NOMO-1 treated with DMSO at 0.1 percent for 48 hours (cell line): ENCODE measurements at regions not wholly inside any gene's neighbourhood (a gene's known extent, or its start where the extent isn't known, plus 50 kb on each side); places are given as distances from the start of the nearest gene placed in this dataset.
"Not testable (repeated sequence)": the region's sequence is repeated elsewhere in the genome, so short reads cannot be mapped to it uniquely, and the experiment has no call there.

Experiments
- DNase-seq: peaks from one replicate; lab custom pipeline; 2025; ENCODE audit not compliant: unreplicated experiment; lab: John Stamatoyannopoulos, UW

GRCh38 chr16:75836347-75837010 is 110.2 kb upstream of the CPHXL start:
- no peak for DNase-seq

DNA sequence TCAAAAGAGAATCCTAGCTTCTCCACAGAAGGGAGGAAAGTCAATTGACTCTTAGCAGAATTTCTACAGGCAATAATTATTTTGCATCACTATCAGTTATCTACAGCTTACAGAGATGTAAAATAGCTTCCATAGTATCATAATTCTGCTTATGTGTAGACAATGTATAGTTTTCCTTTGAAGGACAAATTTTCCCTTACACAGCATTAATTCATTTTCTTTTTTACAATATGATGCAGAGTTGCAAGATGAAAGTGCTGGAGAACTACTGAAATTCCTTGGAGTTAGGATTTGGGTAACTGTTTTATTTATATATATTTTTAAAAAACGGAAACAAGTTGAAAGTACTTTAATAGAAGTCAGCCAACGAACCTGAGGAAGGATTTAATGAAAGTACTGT is 111.0 kb upstream of the CPHXL start:
- DNase-seq: no peak

DNA sequence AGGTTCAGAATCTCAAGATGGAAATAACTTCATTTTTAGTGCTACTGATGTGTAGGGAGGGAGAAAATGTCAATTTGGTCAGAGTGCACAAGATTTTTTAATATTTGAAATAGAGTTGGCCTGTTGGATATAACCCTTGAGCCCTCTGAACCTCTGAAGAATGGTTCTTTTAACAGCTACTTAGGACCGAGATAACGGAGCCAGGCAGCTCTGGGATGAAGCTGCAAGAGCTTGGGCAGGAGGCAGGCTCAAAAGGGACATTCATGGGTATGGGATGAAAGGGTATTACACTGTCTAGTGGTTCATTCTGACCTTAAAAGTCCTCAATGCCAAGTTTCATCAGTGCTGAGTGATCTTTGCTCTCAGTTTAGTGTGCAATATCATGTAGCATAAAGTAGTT is 111.4 kb upstream of the CPHXL start:
- DNase-seq: no peak

DNA sequence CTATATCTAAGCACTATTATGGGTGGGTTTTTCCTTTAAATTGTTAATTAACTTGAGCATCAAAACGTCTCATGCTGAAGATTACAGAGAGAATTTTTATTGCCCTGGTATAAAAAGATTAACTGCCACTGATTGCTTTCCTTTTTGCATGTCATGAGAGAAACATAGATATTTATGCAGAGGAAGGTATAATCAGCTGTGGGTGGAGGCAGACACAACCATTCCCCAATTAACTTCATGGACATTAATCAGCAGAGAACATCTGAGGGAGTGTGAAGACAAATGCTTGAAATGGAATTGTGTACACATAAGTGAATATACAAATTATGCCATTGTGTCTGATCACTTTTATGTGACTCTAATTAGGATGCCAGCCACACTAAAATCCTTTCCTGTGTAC is 115.2 kb upstream of the CPHXL start:
- DNase-seq: no peak

DNA sequence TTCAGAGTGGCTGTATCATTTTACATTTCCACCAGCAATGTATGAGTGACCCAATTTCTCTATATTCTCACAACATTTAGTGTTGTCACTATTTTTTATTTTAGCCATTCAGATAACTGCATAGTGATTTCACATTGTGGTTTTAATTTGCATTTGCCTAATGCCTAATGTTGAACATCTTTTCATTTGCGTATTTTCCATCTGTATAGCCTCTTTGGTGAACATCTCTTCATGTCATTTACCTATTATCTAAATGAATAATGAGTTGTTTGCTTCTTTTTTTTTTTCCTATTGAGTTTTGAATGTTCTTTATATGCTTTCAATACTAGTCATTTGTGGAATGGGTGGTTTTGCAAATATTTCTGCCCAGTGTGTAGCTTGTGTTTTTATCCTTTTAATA is 120.9 kb upstream of the CPHXL start:
- no peak for DNase-seq

GRCh38 chr16:75854152-75854551 is 127.9 kb upstream of the CPHXL start:
- no peak for DNase-seq

GRCh38 chr16:75860326-75861053 is 134.2 kb upstream of the CPHXL start:
- no peak for DNase-seq

GRCh38 chr16:75861311-75862097 is 135.2 kb upstream of the CPHXL start:
- no peak for DNase-seq

DNA sequence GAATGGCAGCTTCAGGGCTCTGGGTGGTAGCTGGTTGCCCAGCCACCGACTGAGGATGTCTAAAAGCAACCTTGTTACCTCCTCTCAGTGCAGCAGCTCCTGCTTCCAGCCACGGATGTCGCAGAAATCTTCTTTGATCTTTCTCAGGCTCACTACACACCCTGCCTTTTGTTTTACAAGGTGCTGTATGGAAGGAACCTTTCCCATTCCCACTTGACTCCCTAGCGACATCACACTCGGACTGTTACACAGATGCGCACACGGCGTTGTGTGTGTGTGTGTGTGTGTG is 135.8 kb upstream of the CPHXL start:
- no peak for DNase-seq

DNA sequence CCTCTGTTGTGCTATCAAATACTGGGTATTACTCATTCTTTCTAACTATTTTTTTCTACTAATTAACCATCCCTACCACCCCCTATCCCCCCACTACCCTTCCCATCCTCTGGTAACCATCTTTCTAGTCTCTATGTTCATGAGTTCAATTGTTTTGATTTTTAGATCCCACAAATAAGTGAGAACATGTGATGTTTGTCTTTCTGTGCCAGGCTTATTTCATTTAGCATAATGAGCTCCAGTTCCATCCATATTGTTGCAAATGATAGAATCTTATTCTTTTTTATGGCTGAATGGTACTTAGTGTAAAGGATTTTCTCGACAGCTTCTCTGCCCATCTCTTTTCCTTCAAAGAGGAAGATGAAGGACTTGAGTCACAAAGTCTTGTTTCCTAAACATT is 138.0 kb upstream of the CPHXL start:
- DNase-seq: no peak

- DNase-seq: no peak
These were observed 139.4 kb upstream of the CPHXL start for GRCh38 chr16:75865736-75866135.

- no peak for DNase-seq
These were observed 142.6 kb upstream of the CPHXL start for GRCh38 chr16:75868636-75869632.

GRCh38 chr16:75881280-75881679 is 155.0 kb upstream of the CPHXL start:
- DNase-seq: not testable (repeated sequence)

DNA sequence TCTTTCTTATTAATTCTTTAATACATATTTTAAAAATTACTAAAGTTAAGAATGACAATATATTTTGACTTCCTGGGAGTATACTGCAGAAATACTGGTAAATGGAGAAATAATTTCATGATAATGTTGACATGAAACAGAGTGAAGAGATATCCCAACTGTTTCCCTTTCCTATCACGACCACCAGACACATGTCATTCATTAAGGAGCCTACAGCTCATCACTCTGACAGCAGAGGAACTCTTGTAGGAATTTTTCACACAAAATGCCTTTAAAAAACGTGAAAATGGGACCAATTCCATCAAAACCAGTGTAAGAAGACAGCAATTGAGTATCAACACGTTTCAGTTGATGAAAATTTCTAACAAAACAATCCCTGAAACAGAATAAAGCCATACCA is 172.9 kb upstream of the CPHXL start:
- DNase-seq: no peak

DNA sequence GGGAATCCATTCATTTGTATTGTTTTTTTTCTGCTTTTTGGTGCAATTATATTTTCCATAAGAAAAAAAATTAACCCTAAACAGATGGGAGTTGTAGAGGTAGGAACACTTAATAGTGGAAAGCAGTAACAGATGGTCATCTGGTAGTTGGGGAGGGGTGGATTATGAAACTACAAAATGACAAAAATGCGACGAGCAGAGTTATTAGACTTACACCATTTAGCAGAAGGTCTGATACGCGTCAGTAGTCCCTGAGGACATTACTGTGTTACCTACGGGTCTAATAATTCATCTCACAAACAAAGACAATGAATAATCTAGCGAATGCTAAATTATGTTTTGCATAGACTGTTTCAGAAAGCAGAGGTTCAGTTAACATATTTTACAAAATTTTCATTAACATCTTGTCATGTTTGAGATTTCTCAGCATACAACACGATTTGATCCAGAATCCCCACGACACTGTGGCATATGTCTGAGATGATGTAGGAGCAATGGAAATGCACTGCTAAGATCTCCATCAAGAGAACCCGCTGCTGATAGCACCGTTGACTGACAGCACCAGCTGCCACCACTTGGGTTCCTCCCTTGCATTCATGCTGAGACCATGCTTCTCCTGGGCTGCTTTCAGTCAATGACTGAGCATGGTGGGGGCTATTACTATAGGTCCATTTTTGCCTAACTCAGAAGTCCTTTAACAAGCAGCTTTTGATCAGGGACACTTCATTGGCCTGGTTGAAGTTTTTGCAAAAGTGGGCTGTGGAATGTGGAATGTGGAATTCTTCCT is 182.2 kb upstream of the CPHXL start:
- DNase-seq: no peak

GRCh38 chr16:75909746-75910145 is 183.5 kb upstream of the CPHXL start:
- no peak for DNase-seq

GRCh38 chr16:75911896-75912295 is 185.6 kb upstream of the CPHXL start:
- DNase-seq: no peak

- DNase-seq: no peak
These were observed 187.7 kb upstream of the CPHXL start for GRCh38 chr16:75913958-75914357.

DNA sequence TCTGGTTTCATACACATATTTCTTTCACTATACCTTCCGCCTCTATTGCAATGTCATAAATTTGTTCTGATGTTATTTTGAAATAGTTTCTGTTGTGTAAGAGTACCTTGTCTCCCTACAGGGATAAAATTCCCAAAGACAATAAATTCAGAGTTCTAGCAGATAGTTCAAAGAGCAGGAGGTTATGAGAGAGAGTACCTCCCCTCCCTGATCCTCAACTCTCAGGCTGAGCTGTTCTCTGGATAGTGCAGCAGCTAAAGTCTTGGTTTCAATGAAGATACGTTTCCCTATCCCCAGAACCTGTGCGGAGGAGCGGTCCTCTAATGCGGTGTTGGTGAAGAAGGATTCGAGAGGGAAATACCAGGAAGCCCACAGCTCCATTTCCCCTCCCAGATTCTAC is 190.2 kb upstream of the CPHXL start:
- DNase-seq: no peak

DNA sequence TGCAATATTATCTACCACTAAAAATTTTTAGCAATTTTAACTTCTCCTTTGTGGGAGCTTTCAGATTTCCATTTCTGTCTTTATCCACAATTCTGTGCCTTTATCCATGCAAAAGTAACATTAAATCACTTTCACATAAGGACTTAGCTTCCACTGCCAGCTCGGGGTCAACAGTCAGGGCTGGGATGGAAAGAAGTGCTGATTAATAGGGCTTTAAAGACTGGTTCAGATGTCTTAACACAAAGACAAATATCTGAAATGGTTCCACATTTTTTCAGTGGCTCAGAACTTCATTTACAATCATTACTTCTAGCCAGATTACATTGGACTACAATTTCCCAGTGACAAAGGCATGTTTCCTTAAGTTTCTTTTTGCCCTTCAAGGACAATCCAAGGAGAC is 191.8 kb upstream of the CPHXL start:
- no peak for DNase-seq
